H9 (cell line): ENCODE measurements at regions not wholly inside any gene's neighbourhood (a gene's known extent, or its start where the extent isn't known, plus 50 kb on each side); places are given as distances from the start of the nearest gene placed in this dataset.

Source experiments
- DNase-seq: peaks from one replicate; pipeline ENCODE4 v3.0.0-alpha.2; 2017
- H2AFZ ChIP-seq: one replicate; pipeline ENCODE4 v1.6.1; 2013; ENCODE audit warnings: mild to moderate bottlenecking, low read length, control low read depth, moderate library complexity
- H2AK5ac ChIP-seq: 2 replicates; pipeline ENCODE4 v1.6.1; 2013; ENCODE audit warnings: low read length, control low read depth, mixed read lengths; ENCODE audit not compliant: insufficient read length
- H2BK120ac ChIP-seq: one replicate; pipeline ENCODE4 v1.6.1; 2013; ENCODE audit warnings: low read depth, mild to moderate bottlenecking, low read length, control low read depth, inconsistent platforms; ENCODE audit not compliant: poor library complexity, severe bottlenecking
- H2BK12ac ChIP-seq: 2 replicates; pipeline ENCODE4 v1.6.1; 2013; ENCODE audit warnings: low read length, control low read depth, mixed read lengths, low read depth; ENCODE audit not compliant: insufficient read length
- H2BK15ac ChIP-seq: 2 replicates; pipeline ENCODE4 v1.6.1; 2013; ENCODE audit warnings: low read depth, low read length, control low read depth
- H2BK20ac ChIP-seq: one replicate; pipeline ENCODE4 v1.6.1; 2013; ENCODE audit warnings: low read depth, mild to moderate bottlenecking, low read length, control low read depth, inconsistent platforms; ENCODE audit not compliant: poor library complexity, severe bottlenecking
- H2BK5ac ChIP-seq: 2 replicates; pipeline ENCODE4 v1.6.1; 2013; ENCODE audit warnings: low read length, control low read depth, mixed read lengths; ENCODE audit not compliant: insufficient read length
- H3K14ac ChIP-seq: 2 replicates; pipeline ENCODE4 v1.6.1; 2013; ENCODE audit warnings: low read length, control low read depth; ENCODE audit not compliant: insufficient read depth
- H3K18ac ChIP-seq: 2 replicates; pipeline ENCODE4 v1.6.1; 2013; ENCODE audit warnings: low read depth, mild to moderate bottlenecking, mixed read lengths, low read length, control low read depth; ENCODE audit not compliant: insufficient read length
- H3K23ac ChIP-seq: 2 replicates; pipeline ENCODE4 v1.6.1; 2013; ENCODE audit warnings: low read length, control low read depth, mixed read lengths, low read depth; ENCODE audit not compliant: insufficient read length
- H3K23me2 ChIP-seq: 2 replicates; pipeline ENCODE4 v1.6.1; 2013; ENCODE audit warnings: low read depth, mild to moderate bottlenecking, mixed read lengths, low read length, control low read depth; ENCODE audit not compliant: insufficient read length, poor library complexity, severe bottlenecking
- H3K27ac ChIP-seq: 2 replicates; pipeline ENCODE4 v1.5.1; 2013; ENCODE audit warnings: low read length, control low read depth, mixed read lengths, low read depth; ENCODE audit not compliant: insufficient read length
- H3K27me3 ChIP-seq: 2 replicates; pipeline ENCODE4 v1.6.1; 2013; ENCODE audit warnings: low read length, control low read depth, inconsistent platforms; ENCODE audit not compliant: insufficient read depth
- H3K4ac ChIP-seq: 2 replicates; pipeline ENCODE4 v1.6.1; 2013; ENCODE audit warnings: low read depth, mild to moderate bottlenecking, control low read depth, inconsistent platforms, low read length, moderate library complexity
- H3K4me1 ChIP-seq: 2 replicates; pipeline ENCODE4 v1.6.1; 2013; ENCODE audit warnings: low read length, control low read depth, inconsistent platforms; ENCODE audit not compliant: insufficient read depth
- H3K4me2 ChIP-seq: 2 replicates; pipeline ENCODE4 v1.6.1; 2013; ENCODE audit warnings: low read length, control low read depth, mixed read lengths; ENCODE audit not compliant: insufficient read length, insufficient read depth
- H3K56ac ChIP-seq: 2 replicates; pipeline ENCODE4 v1.6.1; 2013; ENCODE audit warnings: low read depth, mild to moderate bottlenecking, mixed read lengths, low read length, control low read depth; ENCODE audit not compliant: insufficient read length
- H3K79me1 ChIP-seq: 2 replicates; pipeline ENCODE4 v1.6.1; 2013; ENCODE audit warnings: low read depth, mild to moderate bottlenecking, moderate library complexity, low read length, control low read depth, inconsistent platforms; ENCODE audit not compliant: insufficient read depth, poor library complexity, severe bottlenecking
- H3K79me2 ChIP-seq: 2 replicates; pipeline ENCODE4 v1.6.1; 2013; ENCODE audit warnings: low read length, control low read depth, inconsistent platforms; ENCODE audit not compliant: insufficient read depth
- H3K9ac ChIP-seq: 2 replicates; pipeline ENCODE4 v1.6.1; 2013; ENCODE audit warnings: low read length, control low read depth, mixed read lengths; ENCODE audit not compliant: insufficient read length; ENCODE audit errors: extremely low read depth
- H3K9me3 ChIP-seq: one replicate; pipeline ENCODE4 v1.6.1; 2013; ENCODE audit warnings: low read depth, low read length, inconsistent platforms; ENCODE audit not compliant: control insufficient read depth
- H3T11ph ChIP-seq: one replicate; pipeline ENCODE4 v1.6.1; 2013; ENCODE audit warnings: mild to moderate bottlenecking, low read length, control low read depth, inconsistent platforms
- H4K20me1 ChIP-seq: one replicate; pipeline ENCODE4 v1.6.1; 2013; ENCODE audit not compliant: control insufficient read depth, insufficient read length, insufficient read depth
- H4K5ac ChIP-seq: 2 replicates; pipeline ENCODE4 v1.6.1; 2013; ENCODE audit warnings: low read depth, mild to moderate bottlenecking, mixed read lengths, low read length, control low read depth; ENCODE audit not compliant: insufficient read length
- H4K8ac ChIP-seq: replicated peaks from 2 replicates; pipeline ENCODE4 v1.6.1; 2013; ENCODE audit warnings: low read length, control low read depth, mixed read lengths, low read depth; ENCODE audit not compliant: insufficient read length
- H4K91ac ChIP-seq: 2 replicates; pipeline ENCODE4 v1.6.1; 2013; ENCODE audit warnings: low read depth, mild to moderate bottlenecking, moderate library complexity, mixed read lengths, low read length, control low read depth; ENCODE audit not compliant: insufficient read length
- H3K27ac Mint-ChIP-seq, 3 experiments: 2 replicates in 2 of 3; 3 replicates in 1 of 3; pipeline ENCODE4 v1.8.0; 2020 to 2021; ENCODE audit warnings: mixed read lengths in 3 of 3, mild to moderate bottlenecking in 1 of 3, moderate library complexity in 1 of 3
- H3K27me3 Mint-ChIP-seq: 2 replicates; pipeline ENCODE4 v1.8.0; 2021; ENCODE audit warnings: low read depth, mild to moderate bottlenecking, moderate library complexity, mixed read lengths
- H3K36me3 Mint-ChIP-seq, 3 experiments: 2 replicates in 2 of 3; 3 replicates in 1 of 3; pipeline ENCODE4 v1.8.0; 2020 to 2021; ENCODE audit warnings: low read depth in 3 of 3, mixed read lengths in 3 of 3; ENCODE audit not compliant: insufficient read depth in 1 of 3
- H3K4me1 Mint-ChIP-seq, 2 experiments: 2 replicates each; pipeline ENCODE4 v1.8.0; 2020; ENCODE audit warnings: mixed read lengths in 2 of 2
- H3K4me3 Mint-ChIP-seq, 2 experiments: 2 replicates in 1 of 2; 3 replicates in 1 of 2; pipeline ENCODE4 v1.8.0; 2020 to 2021; ENCODE audit warnings: mild to moderate bottlenecking in 2 of 2, mixed read lengths in 2 of 2, moderate library complexity in 1 of 2
- H3K9me3 Mint-ChIP-seq, 2 experiments: 2 replicates in 1 of 2; 3 replicates in 1 of 2; pipeline ENCODE4 v1.8.0; 2020; ENCODE audit warnings: mild to moderate bottlenecking in 2 of 2, mixed read lengths in 2 of 2, moderate library complexity in 1 of 2
- WGBS: extraction: QIAGEN DNeasy Blood & Tissue Kit; methylation state at CpG from one replicate; pipeline ENCODE4 v1.1.7; 2013; ENCODE audit warnings: missing lambda C conversion rate, low lambda C conversion rate, mixed read lengths; ENCODE audit not compliant: insufficient read length; ENCODE audit errors: extremely low coverage; 5-methylcytosine and 5-hydroxymethylcytosine counted together
- TF ChIP-seq, protein P1 (sequence below): fragments of 200-600 bp; sonication (generic); conservative IDR thresholded peaks from 3 replicates; pipeline ENCODE4 v1.8.0; 2021; ENCODE audit warnings: antibody characterized with exemption, mild to moderate bottlenecking

DNA sequence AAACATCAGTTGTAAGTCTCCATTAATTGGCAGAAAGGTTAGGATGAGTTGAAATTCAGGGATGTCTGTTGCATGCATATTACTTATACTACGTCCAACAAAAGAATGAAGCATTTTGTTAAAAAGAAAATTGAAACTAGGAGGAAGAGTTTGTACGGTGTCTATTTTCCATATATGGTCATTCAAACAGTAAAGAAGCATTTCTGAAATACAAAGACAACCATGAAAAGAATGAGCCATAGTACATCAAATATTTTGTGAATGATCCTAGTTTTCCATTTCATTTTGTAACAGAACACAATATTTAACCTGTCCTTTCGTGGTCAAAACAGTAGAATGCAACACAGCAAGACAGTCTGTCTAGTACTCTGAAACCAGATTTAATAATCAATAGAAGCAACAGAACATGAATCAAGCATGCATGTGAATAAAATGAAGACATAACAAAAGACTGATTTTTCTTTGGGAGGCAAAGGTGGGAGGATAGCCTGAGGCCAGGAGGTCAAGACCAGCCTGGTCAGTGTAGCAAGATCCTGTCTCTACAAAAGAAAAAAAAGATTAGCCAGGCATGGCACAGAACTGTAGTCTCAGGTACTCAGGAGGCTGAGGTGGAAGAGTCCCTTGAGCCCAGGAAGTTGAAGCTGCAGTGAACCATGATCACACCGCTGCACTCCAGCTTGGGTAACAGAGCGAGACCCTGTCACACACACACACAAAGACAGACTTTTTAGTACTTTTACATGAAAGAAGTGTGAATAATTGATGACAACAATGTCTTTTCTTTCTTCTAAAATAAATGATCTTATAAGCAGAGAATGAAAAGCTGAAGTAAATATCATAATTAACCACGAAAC is 156.0 kb downstream of the LRIG3 start:
- H3K79me1 ChIP-seq, result no peaks in the 10 kb centered on the region
- no peak overlapping the region for H4K5ac ChIP-seq
- H2AFZ ChIP-seq, result no peak overlapping the region
- H4K20me1 ChIP-seq, result no peaks in the 10 kb centered on the region
- no peak overlapping the region for H3K4me3 Mint-ChIP-seq
- no CpG with 5 or more reads among the region's 6 CpGs for WGBS
- H3K4ac ChIP-seq, result no peak overlapping the region
- H3K9ac ChIP-seq, result no peak overlapping the region
- no peak overlapping the region for H2AK5ac ChIP-seq
- H3K23ac ChIP-seq, result no peak overlapping the region
- H3K4me1 ChIP-seq, result no peaks in the 10 kb centered on the region
- H4K91ac ChIP-seq, result no peak overlapping the region
- no peaks in the 10 kb centered on the region for H3K9me3 ChIP-seq
- H3K18ac ChIP-seq, result no peak overlapping the region
- H3K27me3 Mint-ChIP-seq, result no peaks in the 10 kb centered on the region
- H3K36me3 Mint-ChIP-seq, result peaks cover 4 to 10% (median 6%) of the 10 kb centered on the region in 3 experiments; a peak in 6 of 7 replicates
- peaks cover 3 to 4% of the 10 kb centered on the region in 2 experiments; a peak in 2 of 4 replicates for H3K4me1 Mint-ChIP-seq
- DNase-seq, result no peak
- peaks cover 5 to 7% of the 10 kb centered on the region in 2 experiments for H3K9me3 Mint-ChIP-seq
- TF ChIP-seq, protein P1, sequence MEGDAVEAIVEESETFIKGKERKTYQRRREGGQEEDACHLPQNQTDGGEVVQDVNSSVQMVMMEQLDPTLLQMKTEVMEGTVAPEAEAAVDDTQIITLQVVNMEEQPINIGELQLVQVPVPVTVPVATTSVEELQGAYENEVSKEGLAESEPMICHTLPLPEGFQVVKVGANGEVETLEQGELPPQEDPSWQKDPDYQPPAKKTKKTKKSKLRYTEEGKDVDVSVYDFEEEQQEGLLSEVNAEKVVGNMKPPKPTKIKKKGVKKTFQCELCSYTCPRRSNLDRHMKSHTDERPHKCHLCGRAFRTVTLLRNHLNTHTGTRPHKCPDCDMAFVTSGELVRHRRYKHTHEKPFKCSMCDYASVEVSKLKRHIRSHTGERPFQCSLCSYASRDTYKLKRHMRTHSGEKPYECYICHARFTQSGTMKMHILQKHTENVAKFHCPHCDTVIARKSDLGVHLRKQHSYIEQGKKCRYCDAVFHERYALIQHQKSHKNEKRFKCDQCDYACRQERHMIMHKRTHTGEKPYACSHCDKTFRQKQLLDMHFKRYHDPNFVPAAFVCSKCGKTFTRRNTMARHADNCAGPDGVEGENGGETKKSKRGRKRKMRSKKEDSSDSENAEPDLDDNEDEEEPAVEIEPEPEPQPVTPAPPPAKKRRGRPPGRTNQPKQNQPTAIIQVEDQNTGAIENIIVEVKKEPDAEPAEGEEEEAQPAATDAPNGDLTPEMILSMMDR, result no peak
- no peaks in the 10 kb centered on the region for H3K23me2 ChIP-seq
- H3K27ac ChIP-seq, result no peak overlapping the region
- H2BK12ac ChIP-seq, result no peak overlapping the region
- H3K27me3 ChIP-seq, result no peaks in the 10 kb centered on the region
- H3K56ac ChIP-seq, result no peak overlapping the region
- H3K4me2 ChIP-seq, result no peak overlapping the region
- H2BK5ac ChIP-seq, result no peak overlapping the region
- no peak overlapping the region for H2BK15ac ChIP-seq
- H3K79me2 ChIP-seq, result no peaks in the 10 kb centered on the region
- H3T11ph ChIP-seq, result no peak overlapping the region
- peak overlapping the region in 2 of 3 experiments; percentile 20 to 57; a peak in 3 of 7 replicates for H3K27ac Mint-ChIP-seq
- no peak overlapping the region for H2BK120ac ChIP-seq
- no peak overlapping the region for H3K14ac ChIP-seq
- H2BK20ac ChIP-seq, result no peak overlapping the region
- H4K8ac ChIP-seq, result no peak overlapping the region
